NT2/D1 (cell line): ENCODE measurements at regions not wholly inside any gene's neighbourhood (a gene's known extent, or its start where the extent isn't known, plus 50 kb on each side); places are given as distances from the start of the nearest gene placed in this dataset.

Experiments
- SUZ12 ChIP-seq: IDR thresholded peaks from 2 replicates; pipeline ENCODE4 v1.6.1; 2011; ENCODE audit not compliant: insufficient read length, insufficient read depth; ENCODE audit errors: extremely low read depth
- YY1 ChIP-seq: IDR thresholded peaks from 2 replicates; pipeline ENCODE4 v1.6.1; 2011; ENCODE audit not compliant: insufficient read length, insufficient read depth
- ZNF274 ChIP-seq: IDR thresholded peaks from 2 replicates; pipeline ENCODE4 v1.6.1; 2011; ENCODE audit warnings: mild to moderate bottlenecking, low read depth, low read length

GRCh38 chr21:35827004-35827403 lies 233.3 kb downstream of the SETD4 start:
- no peak for TF ChIP-seq YY1
- no peak for TF ChIP-seq ZNF274
- TF ChIP-seq SUZ12, result no peak
